Muscle layer of duodenum (tissue), 2 donors: ENCODE measurements at regions not wholly inside any gene's neighbourhood (a gene's known extent, or its start where the extent isn't known, plus 50 kb on each side); places are given as distances from the start of the nearest gene placed in this dataset.

ENCODE experiments used
- H3K27ac ChIP-seq: one replicate; pipeline ENCODE4 v1.7.0; 2013; ENCODE audit warnings: mild to moderate bottlenecking, low read length
- H3K27me3 ChIP-seq: one replicate; pipeline ENCODE4 v1.7.0; 2013; ENCODE audit warnings: low read depth, mild to moderate bottlenecking, control low read depth, low read length
- H3K36me3 ChIP-seq, 2 donors: one replicate each; pipeline ENCODE4 v1.7.0; 2013; ENCODE audit warnings: low read length in 2 of 2, control low read depth in 1 of 2, mild to moderate bottlenecking in 1 of 2; ENCODE audit not compliant: insufficient read depth in 2 of 2, control insufficient read depth in 1 of 2
- H3K4me1 ChIP-seq, 2 donors: one replicate each; pipeline ENCODE4 v1.7.0; 2013; ENCODE audit warnings: low read length in 2 of 2, mild to moderate bottlenecking in 2 of 2, control low read depth in 1 of 2, moderate library complexity in 1 of 2; ENCODE audit not compliant: insufficient read depth in 2 of 2, control insufficient read depth in 1 of 2
- H3K4me3 ChIP-seq, 2 donors: one replicate each; pipeline ENCODE4 v1.7.0; 2013; ENCODE audit warnings: low read length in 2 of 2, low read depth in 1 of 2, mild to moderate bottlenecking in 1 of 2
- H3K9me3 ChIP-seq, 2 donors: one replicate each; pipeline ENCODE4 v1.7.0; 2013; ENCODE audit warnings: low read length in 2 of 2, control low read depth in 1 of 2, mild to moderate bottlenecking in 1 of 2; ENCODE audit not compliant: control insufficient read depth in 1 of 2
- donor health status: healthy.

DNA sequence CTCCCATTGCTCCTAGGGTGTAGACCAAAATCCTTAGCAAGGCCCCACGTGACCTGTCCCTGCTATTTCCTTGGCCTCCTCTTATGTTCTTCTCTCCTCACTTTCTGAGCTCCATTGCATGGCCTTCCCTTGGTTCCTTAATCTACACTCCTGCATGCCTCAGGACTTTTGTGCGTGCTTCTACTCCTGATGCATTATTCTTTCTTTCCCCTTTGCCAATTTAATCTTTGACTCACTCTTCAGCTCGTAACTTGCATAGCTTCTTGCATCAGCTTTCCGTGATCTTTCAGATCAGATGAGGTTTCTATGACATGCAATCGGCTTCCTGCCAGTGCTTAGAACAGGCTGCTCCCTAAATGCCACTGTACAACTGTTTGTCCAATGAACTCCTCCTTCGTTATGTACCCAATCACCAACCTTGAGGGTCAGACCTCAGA lies 261.6 kb upstream of the CADM1 start:
- no peaks in the 10 kb centered on the region for H3K9me3 ChIP-seq
- no peak overlapping the region for H3K4me3 ChIP-seq
- H3K27ac ChIP-seq, result no peak overlapping the region
- no peaks in the 10 kb centered on the region for H3K27me3 ChIP-seq
- no peaks in the 10 kb centered on the region for H3K36me3 ChIP-seq
- peaks cover 0 to 4% of the 10 kb centered on the region in 2 donors for H3K4me1 ChIP-seq

DNA sequence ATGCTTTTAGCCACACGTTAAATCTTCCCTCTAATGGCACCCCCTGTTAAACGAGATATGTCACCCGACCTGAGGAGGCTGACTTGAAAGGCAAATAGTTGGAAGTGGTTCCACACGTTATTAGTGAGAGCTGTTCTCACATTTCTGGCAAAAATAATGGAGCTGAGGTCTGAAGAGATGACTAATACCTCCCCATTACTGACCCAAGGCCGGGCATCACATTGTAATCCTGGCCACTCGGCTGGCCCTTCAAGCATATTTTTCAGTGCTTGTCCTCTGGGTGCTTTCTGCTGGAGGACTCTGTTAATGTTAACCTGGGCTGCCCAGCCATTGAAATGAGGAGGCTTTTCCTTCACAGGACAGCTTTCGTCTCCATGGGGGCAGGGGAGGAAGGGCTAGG lies 260.0 kb upstream of the CADM1 start:
- Histone ChIP-seq H3K9me3 (no peaks in the 10 kb centered on the region), H3K4me3 (no peak overlapping the region), H3K36me3 (no peaks in the 10 kb centered on the region), H3K27me3 (no peaks in the 10 kb centered on the region), H3K27ac (no peak overlapping the region), H3K4me1 (peaks cover 0 to 14% of the 10 kb centered on the region in 2 donors)

DNA sequence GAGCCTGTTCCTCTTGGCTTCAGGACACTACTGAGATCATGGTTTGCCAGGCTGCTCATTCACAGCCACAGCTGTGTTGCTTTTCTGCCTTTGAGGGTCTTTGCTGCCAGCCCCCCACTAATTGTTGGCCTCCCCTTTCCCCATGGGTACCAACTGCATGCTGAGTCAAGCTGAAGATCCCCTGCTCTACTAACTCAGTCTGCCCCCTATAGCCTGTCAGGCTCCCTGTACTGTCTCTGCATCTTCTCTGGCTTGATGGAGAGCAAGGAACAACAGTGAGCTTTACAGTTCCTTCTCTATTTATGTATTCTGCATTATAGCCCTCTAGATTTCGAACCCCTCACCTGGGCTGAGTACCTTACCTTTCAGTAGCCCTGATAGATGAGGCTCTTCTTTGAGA lies 257.6 kb upstream of the CADM1 start:
- H3K9me3 ChIP-seq, result no peaks in the 10 kb centered on the region
- peaks cover 0 to 16% of the 10 kb centered on the region in 2 donors for H3K4me1 ChIP-seq
- H3K4me3 ChIP-seq, result no peak overlapping the region
- H3K27me3 ChIP-seq, result no peaks in the 10 kb centered on the region
- no peak overlapping the region for H3K27ac ChIP-seq
- H3K36me3 ChIP-seq, result no peaks in the 10 kb centered on the region

DNA sequence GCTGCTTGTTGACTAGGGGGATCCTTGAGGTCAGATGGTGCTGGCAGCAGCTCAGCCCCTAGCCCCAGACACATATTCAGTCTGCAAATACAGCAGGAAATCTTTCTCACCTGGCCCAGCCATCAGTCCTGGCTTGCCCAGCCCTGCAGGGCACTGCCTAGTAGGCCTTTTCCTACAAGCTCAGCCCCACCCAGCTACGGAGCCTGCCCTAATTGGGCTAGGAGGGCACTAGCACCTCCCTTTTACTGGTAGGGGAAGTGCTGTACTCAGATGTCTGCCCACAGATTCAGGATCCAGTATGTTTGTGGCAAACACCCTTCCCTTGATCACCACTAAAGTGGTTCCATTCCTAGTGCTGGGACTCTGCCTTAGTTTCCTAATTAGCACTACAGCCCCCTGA lies 257.1 kb upstream of the CADM1 start:
- Histone ChIP-seq H3K36me3 (no peaks in the 10 kb centered on the region), H3K27me3 (no peaks in the 10 kb centered on the region), H3K4me1 (peaks cover 0 to 16% of the 10 kb centered on the region in 2 donors), H3K9me3 (no peaks in the 10 kb centered on the region), H3K4me3 (no peak overlapping the region), H3K27ac (no peak overlapping the region)

DNA sequence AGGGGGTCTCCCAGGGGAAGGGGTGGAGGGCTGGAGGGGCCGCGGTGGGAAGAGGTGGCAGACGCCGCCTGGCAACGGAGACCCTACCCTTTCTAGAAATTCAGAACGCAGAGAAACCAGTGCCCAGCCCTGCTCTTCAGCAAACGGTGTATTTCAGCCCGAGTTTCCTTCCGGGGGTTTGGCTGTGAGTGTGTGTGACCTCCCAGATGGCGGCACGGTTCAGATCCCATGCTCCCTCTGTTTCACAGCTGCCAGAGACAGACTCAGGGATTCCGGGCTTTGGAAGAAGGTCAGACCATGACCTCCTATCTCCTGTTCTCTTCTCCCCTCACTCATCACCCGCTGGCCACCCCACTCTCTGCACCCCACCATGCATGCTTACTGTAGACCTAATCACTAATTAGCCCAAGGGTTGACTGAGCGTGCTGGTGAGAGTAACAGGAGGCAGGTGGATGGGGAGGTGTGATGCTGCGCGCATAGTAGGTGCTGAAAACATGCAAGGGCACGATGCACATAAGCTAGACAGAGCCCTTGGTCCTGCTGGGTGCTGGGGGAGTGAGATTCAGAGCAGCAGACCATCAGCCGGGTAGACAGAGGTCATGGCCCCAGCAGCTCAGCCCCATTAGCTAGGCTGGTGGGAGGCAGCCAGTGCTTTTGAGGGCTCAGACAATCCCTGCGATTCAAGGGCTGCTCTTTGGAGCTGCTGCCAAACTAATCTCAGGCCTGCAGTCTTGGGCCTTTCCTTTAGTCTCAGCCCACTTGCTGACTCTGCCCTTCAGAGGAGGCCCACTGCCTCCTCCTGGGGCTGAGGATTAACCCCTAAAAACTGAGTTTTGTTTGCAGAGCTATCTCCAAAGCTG lies 256.5 kb upstream of the CADM1 start:
- H3K9me3 ChIP-seq, result no peaks in the 10 kb centered on the region
- peaks cover 0 to 16% of the 10 kb centered on the region in 2 donors for H3K4me1 ChIP-seq
- no peaks in the 10 kb centered on the region for H3K36me3 ChIP-seq
- H3K27me3 ChIP-seq, result no peaks in the 10 kb centered on the region
- peak overlapping the region; percentile 50 to 76 for H3K4me3 ChIP-seq
- no peak overlapping the region for H3K27ac ChIP-seq

DNA sequence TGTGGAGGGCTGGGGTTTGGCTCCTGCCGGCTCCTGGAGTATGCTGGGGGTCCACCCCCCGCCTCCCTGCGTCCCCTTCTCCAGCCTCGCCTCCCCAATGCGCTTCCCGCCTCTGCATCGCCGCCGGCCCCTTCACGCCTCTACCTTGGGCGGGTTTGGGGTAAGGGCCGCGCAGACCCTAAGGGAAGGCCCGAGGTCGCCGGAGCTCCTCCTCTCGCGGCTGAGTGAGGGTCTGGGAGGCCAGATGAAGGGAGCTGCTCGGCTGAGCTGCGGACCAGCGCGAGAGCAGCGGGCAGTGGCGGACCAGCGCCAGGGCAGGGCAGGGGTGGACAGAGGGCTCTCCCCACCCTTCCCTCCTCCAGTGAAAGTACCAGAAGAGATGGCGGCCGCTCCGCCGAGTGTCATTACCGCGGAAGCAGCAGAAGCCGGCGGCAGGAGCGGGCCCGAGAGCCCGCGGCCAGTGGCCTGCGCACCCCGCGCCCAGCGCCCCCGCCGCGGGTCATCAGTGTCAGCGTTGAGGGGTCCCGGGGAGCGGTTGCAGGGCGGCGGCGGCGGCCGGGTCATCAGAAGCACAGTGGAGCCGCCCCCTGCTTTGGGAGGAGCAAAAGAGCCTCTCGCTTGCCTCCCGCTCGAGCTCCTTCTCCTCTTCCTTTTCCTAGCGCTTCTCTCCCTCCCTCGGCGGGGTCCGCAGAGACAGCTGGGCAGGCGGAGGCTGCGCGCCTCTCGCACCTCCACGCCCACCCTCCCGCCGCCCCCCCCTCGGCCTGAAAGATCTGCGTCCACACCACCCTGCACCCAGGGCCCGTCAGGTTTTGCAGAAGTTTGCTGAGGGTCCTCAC lies 255.6 kb upstream of the CADM1 start:
- Histone ChIP-seq H3K36me3 (no peaks in the 10 kb centered on the region), H3K27ac (no peak overlapping the region), H3K27me3 (no peaks in the 10 kb centered on the region), H3K9me3 (no peaks in the 10 kb centered on the region), H3K4me3 (peak overlapping the region; percentile 50 to 76), H3K4me1 (peaks cover 0 to 16% of the 10 kb centered on the region in 2 donors)

DNA sequence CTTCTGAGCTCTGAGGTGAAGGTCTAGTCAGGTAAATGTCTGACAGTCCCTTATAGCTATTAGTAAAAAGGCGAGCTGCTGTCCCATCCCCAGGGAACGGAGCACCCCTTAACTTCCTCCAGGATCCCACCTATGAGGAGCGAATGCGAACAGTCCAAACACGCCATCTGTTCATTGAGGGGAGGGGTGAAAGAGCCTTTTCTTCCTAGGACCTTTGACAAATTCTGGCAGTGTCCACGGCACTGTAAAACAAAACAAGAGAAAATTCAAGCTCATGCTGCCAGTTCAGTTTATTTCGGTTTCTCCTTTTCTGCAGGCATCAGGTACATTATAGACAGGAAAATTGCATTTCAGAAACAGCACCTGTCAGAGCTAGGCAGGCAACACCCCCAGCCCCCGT lies 253.8 kb upstream of the CADM1 start:
- no peaks in the 10 kb centered on the region for H3K27me3 ChIP-seq
- H3K27ac ChIP-seq, result no peak overlapping the region
- H3K36me3 ChIP-seq, result no peaks in the 10 kb centered on the region
- peaks cover 0 to 16% of the 10 kb centered on the region in 2 donors for H3K4me1 ChIP-seq
- H3K9me3 ChIP-seq, result no peaks in the 10 kb centered on the region
- no peak overlapping the region for H3K4me3 ChIP-seq

DNA sequence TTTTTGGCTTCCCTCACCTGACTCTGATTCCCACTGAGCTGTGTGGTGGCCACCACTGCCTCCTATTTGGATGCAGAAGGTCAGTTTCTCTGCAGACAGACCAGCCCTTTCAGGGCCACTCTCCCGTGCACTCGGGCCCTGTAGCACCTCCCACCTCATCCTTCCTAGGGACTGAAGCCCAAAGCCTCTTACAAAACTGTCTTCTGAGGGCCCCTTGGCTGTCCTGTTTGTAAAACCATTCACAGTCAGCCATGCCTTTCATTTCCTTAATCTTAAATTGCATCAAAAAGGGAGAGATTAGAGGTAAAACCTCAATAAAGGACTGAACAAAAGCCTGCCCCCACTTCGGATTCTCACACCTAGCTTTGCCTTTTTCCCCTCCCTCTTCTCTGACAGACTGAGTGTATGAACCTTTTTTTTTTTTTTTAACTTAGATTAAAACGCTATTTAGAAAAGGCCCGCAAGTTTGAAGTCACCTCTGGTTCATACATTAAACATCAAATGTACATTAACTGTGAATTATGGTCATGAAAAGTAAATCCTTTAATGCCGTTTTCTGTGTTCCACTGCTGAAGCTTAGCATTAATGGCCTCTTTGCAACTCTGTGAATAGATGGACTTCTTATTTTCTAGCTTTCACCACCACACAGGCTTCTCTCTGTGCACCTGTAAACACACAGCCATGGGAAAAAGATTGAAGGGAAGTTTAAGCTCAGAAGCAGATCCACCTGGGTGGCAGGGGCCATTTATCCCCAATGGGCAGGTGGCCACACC lies 247.2 kb upstream of the CADM1 start:
- no peaks in the 10 kb centered on the region for H3K9me3 ChIP-seq
- H3K27ac ChIP-seq, result no peak overlapping the region
- no peaks in the 10 kb centered on the region for H3K27me3 ChIP-seq
- H3K36me3 ChIP-seq, result no peaks in the 10 kb centered on the region
- peaks cover 0 to 9% of the 10 kb centered on the region in 2 donors for H3K4me1 ChIP-seq
- no peak overlapping the region for H3K4me3 ChIP-seq

DNA sequence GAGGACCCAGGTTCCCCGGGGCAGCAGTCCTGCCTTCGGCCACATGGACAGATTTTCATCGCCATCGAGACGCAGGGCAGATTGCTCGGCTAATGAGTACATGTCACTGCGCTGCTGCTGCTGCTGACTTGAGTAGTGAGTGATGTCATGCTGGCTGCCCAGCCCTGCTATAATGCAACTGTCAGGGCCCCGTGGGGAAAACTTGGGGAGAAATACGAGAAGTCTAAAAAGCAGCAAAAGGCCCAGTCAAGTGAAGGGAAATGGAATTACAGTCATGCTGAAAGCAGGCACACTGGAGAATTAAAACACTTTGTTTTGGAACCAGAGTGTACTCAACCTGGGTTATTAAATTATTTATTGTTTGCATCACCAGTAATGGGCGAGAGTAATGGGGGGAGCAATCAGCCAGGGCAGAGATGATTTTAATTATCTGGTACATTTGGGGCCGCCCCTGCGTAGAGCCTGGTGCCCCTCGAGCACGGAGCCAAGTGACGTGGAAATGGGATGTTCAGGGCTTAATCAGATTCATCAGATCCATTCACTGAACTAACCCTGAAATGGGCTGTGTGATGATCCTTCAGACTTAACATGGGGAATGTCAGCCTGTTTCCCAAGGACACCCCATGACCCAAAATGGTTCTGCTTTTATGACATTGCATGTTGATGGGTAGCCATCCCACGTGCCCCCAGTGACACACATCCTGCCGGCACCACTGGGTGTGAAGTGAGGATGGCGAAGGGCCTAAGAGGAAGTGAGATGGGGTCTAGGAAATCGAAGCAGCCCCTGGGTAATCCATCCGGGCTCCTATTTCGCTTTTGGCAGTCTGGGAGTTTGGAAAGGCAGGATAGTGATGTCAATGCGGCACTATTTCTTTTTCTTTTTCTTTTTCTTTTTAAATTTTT lies 241.6 kb upstream of the CADM1 start:
- Histone ChIP-seq H3K4me3 (no peak overlapping the region), H3K9me3 (no peaks in the 10 kb centered on the region), H3K4me1 (peaks cover 0 to 9% of the 10 kb centered on the region in 2 donors), H3K27ac (no peak overlapping the region), H3K36me3 (no peaks in the 10 kb centered on the region), H3K27me3 (no peaks in the 10 kb centered on the region)

DNA sequence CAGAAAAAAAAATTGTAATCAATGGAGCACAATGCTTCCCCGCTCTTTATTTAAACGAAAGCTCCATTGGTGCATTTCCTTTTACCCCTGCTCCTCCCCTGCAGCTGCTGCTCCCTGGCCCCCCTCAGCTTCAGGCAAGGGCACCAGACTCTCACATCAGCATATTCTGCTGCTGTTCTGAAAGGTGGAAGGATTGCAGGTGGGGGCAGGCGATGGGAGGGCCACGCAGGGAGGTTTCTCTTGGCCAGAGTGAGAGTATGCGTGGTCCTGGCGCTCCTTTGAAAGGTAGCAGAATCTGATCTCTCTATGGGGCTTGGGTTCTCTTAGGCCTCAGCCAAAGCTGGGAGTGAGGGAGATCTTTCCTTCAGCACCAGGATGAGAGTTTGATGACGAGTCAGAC lies 240.9 kb upstream of the CADM1 start:
- Histone ChIP-seq H3K36me3 (no peaks in the 10 kb centered on the region), H3K9me3 (no peaks in the 10 kb centered on the region), H3K4me1 (peaks cover 0 to 9% of the 10 kb centered on the region in 2 donors), H3K27ac (no peak overlapping the region), H3K4me3 (no peak overlapping the region), H3K27me3 (no peaks in the 10 kb centered on the region)
